AG08395 (cell line): ENCODE measurements at regions not wholly inside any gene's neighbourhood (a gene's known extent, or its start where the extent isn't known, plus 50 kb on each side); places are given as distances from the start of the nearest gene placed in this dataset.

Experiments used
- DNase-seq: peaks from one replicate; pipeline ENCODE4 v3.0.0; 2012; ENCODE audit warnings: mixed read lengths, low spot score

- no peak for DNase-seq
Observed at GRCh38 chr2:128777196-128778035, 458.7 kb upstream of the HS6ST1 start.

- DNase-seq: no peak
Observed at GRCh38 chr2:128778843-128779242, 460.2 kb upstream of the HS6ST1 start.

- no peak for DNase-seq
Observed at GRCh38 chr2:128779301-128780095, 460.8 kb upstream of the HS6ST1 start.

GRCh38 chr2:128780434-128781080, 461.9 kb upstream of the HS6ST1 start:
- no peak for DNase-seq

- no peak for DNase-seq
Observed at GRCh38 chr2:128781166-128781565, 462.5 kb upstream of the HS6ST1 start.

- DNase-seq: no peak
Observed at GRCh38 chr2:128781585-128782385, 463.1 kb upstream of the HS6ST1 start.

DNA sequence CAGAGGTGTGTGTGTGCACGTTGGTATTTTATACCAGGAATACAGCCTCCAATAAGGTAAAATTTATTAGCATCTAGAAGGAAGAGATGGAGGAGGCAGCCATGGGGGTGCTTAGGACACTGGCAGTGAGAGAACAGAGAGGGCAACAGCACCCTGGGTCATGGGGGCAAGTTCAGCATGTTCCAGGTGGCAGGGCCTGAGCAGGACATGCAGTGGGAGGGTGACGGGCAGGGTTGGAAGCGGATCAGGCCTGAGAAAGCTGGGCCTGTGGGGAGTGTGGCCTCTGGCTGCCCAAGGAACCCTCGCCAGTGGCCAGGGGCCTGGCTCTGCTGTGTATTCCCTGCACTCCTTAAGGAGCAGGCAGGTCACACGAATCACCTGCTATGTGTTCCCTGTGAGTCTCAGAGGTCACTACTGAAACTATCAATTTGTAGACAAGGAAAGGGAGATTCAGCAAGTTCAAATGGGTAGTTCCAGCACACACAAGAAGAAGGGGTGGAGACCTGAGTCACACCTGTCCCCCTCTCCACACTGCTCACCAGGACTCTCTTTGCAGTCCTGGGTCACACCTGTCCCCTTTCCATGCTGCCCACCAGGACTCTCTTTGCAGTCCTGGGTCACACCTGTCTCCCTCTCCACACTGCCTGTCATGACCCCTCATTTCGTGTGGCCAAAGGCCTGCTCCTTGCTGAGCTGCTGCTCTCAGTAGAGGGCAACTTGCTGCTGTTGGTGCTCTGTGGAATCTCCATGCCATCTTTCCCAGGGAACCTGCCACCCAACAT, 463.9 kb upstream of the HS6ST1 start:
- DNase-seq: no peak

DNA sequence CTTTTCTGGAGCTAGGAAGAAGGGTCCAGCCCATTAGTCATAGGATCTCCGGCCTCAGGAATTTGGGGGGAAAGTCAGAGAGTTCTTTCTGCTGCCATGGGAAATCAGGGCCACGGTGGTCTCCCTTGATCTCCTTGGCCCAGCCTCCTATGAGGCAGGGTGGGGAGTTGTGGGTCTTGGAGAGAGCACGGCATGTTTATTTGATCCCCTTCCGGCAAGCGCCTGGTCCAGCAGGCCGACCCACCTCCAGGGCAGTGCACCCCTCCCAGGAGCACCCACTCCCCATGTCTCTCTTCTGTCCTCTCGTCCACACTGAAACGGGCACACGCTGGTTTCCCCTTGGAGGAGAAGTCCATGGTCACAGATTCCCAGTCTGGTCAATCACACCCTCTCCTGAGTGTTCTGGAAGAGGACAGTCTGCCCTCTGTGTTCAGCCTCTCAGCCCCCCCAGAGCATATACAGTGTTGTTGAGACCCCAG, 464.6 kb upstream of the HS6ST1 start:
- DNase-seq: no peak

DNA sequence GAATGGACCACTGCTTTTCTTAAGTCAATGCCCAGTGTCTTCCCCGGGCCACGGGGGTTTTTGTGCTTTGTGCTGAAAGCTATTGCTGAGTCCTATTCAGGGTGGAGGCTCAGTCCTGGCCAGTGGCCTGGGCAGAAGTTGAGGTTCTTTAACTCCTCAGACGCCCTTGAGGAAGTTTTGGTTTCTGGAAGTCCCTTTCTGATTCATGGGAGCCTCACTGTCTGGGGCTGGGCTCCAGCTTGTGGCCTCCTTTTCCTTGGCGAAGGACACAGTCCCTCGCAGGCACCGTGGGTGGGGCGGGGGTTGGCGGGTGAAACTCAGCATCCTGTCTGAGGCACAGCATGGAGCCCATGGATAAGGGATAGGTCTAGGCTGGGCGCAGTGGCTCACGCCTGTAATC, 465.2 kb upstream of the HS6ST1 start:
- no peak for DNase-seq

GRCh38 chr2:128784626-128785306, 466.1 kb upstream of the HS6ST1 start:
- DNase-seq: no peak

GRCh38 chr2:128786316-128786715, 467.6 kb upstream of the HS6ST1 start:
- DNase-seq: no peak

- no peak for DNase-seq
Observed at GRCh38 chr2:128786741-128787478, 468.2 kb upstream of the HS6ST1 start.

DNA sequence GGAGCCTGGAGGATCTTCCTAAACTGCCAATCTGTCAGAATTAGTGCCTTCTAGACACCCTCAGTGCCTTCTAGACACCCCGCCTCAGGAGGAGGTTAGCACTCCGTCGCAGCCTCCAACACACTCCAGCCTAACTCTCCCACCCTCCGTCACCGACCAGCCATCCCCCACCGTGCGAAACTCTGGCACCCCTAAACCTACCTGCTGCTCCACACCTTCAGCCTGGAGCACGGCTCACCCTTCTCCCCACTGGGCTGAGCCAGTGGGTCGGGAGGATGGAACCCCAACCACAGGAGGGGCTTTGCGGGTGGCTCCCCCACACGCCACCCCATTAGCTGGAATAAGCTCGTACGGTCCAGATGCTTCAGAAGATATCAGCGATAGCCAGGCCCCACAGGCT, 468.9 kb upstream of the HS6ST1 start:
- no peak for DNase-seq

DNA sequence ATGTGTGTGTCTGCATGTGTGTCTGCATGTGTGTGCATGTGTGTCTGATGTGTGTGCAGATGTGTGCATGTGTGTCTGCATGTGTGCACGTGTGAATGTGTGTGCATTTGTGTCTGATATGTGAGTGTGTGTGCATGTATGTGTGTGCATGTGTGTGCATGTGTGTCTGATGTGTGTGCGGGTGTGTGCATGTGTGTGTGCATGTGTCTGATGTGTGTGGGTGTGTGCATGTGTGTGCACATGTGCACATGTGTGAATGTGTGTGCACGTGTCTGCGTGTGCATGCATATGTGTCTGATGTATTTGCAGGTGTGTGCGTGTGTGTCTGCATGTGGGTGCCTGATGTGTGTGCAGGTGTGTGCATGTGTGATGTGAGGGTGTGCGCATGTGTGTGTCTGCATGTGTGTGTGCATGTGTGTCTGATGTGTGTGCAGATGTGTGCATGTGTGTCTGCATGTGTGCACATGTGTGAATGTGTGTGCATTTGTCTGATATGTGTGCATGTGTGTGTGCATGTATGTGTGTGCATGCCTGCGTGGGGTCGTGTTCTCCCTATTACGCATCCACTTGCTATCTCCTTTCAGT, 470.1 kb upstream of the HS6ST1 start:
- DNase-seq: no peak

DNA sequence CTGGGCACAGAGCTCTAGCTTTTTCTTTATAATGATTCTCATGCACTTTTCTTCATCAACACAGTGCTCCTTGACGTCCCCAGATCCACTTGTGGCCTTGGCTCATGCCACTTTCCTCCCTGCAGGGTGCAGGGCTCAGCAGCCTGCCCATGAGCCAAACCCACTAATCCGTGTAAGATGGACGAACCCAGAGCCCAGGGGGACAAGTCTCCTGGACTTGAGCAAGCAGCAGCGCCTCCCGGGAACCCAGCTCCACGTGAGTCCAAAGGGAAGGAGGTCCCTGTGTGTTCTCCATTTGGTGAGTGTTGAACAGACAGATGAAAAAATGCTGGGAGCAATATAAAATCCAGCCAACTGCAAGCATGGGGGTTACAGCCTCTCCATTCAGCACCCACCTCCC, 470.6 kb upstream of the HS6ST1 start:
- DNase-seq: no peak

- DNase-seq: no peak
Observed at GRCh38 chr2:128789776-128790455, 471.2 kb upstream of the HS6ST1 start.

GRCh38 chr2:128790541-128791001, 471.9 kb upstream of the HS6ST1 start:
- no peak for DNase-seq

- no peak for DNase-seq
Observed at GRCh38 chr2:128791120-128791984, 472.7 kb upstream of the HS6ST1 start.
